IMR-90 (cell line): ENCODE measurements at regions not wholly inside any gene's neighbourhood (a gene's known extent, or its start where the extent isn't known, plus 50 kb on each side); places are given as distances from the start of the nearest gene placed in this dataset.

Experiments used
- ATAC-seq: fragments of 200-7000 bp; cut with Tn5 transposase; 2 replicates; pipeline ENCODE4 v1.9.1; 2020; ENCODE audit warnings: low read depth, mild to moderate bottlenecking, moderate library complexity
- BruUV-seq: library from RNA; stranded (reverse); fragments of 400-500 nt; replicated peaks from 2 replicates; lab custom pipeline; 2021; lab: Mats Ljungman, UMichigan
- CTCF ChIA-PET: fragments of 300-600 bp; formaldehyde crosslinking; extraction: SDS; loops from one replicate; lab custom pipeline; 2021; ENCODE audit warnings: antibody characterized with exemption; lab: Yijun Ruan, JAX
- POLR2A ChIA-PET: fragments of 300-600 bp; sonication (Branson Sonifier 250); formaldehyde crosslinking; loops from one replicate; lab custom pipeline; 2022; ENCODE audit warnings: antibody characterized with exemption; ENCODE audit not compliant: unreplicated experiment; lab: Charles Lee
- DNase-seq: peaks from one replicate; pipeline ENCODE4 v3.0.0; 2013
- H2AFZ ChIP-seq: replicated peaks from 2 replicates; pipeline ENCODE3; 2013; ENCODE audit warnings: low read length, mild to moderate bottlenecking; ENCODE audit not compliant: poor library complexity
- H2AK5ac ChIP-seq: 2 replicates; pipeline ENCODE4 v1.6.1; 2013; ENCODE audit warnings: low read depth, low read length, inconsistent platforms
- H2AK9ac ChIP-seq: replicated peaks from 2 replicates; pipeline ENCODE3; 2013; ENCODE audit warnings: mild to moderate bottlenecking, low read depth, low read length, moderate library complexity; ENCODE audit not compliant: poor library complexity
- H2BK120ac ChIP-seq: 2 replicates; pipeline ENCODE4 v1.6.1; 2013; ENCODE audit warnings: low read depth, low read length, inconsistent platforms
- H2BK15ac ChIP-seq: 3 replicates; pipeline ENCODE4 v1.6.1; 2013; ENCODE audit warnings: low read depth, low read length, inconsistent platforms
- H2BK20ac ChIP-seq: 2 replicates; pipeline ENCODE4 v1.6.1; 2013; ENCODE audit warnings: low read depth, mild to moderate bottlenecking, inconsistent platforms, low read length, moderate library complexity
- H2BK5ac ChIP-seq: 2 replicates; pipeline ENCODE4 v1.6.1; 2013; ENCODE audit warnings: mild to moderate bottlenecking, low read depth, low read length, inconsistent platforms; ENCODE audit not compliant: poor library complexity, severe bottlenecking
- H3K14ac ChIP-seq: replicated peaks from 2 replicates; pipeline ENCODE4 v1.6.1; 2013; ENCODE audit warnings: low read depth, low read length, inconsistent platforms
- H3K18ac ChIP-seq: 2 replicates; pipeline ENCODE4 v1.6.1; 2013; ENCODE audit warnings: low read depth, low read length, control low read depth
- H3K23ac ChIP-seq: 2 replicates; pipeline ENCODE4 v1.6.1; 2013; ENCODE audit warnings: low read depth, low read length, inconsistent platforms
- H3K27ac ChIP-seq: 2 replicates; pipeline ENCODE4 v1.5.1; 2013; ENCODE audit warnings: mild to moderate bottlenecking, control low read depth, low read length; ENCODE audit not compliant: insufficient read depth
- H3K27me3 ChIP-seq: 2 replicates; pipeline ENCODE4 v1.6.1; 2013; ENCODE audit warnings: low read length; ENCODE audit not compliant: control insufficient read depth, insufficient read depth
- H3K36me3 ChIP-seq: 2 replicates; pipeline ENCODE4 v1.6.1; 2013; ENCODE audit warnings: low read length, mixed read lengths; ENCODE audit not compliant: control insufficient read depth, insufficient read depth
- H3K4ac ChIP-seq: 2 replicates; pipeline ENCODE4 v1.6.1; 2013; ENCODE audit warnings: low read depth, low read length, inconsistent platforms
- H3K4me1 ChIP-seq: 2 replicates; pipeline ENCODE4 v1.6.1; 2013; ENCODE audit warnings: low read length, mixed read lengths; ENCODE audit not compliant: control insufficient read depth, insufficient read depth
- H3K4me2 ChIP-seq: 2 replicates; pipeline ENCODE4 v1.6.1; 2013; ENCODE audit warnings: low read depth, mild to moderate bottlenecking, control low read depth, low read length, moderate library complexity
- H3K4me3 ChIP-seq: 2 replicates; pipeline ENCODE4 v1.5.1; 2013; ENCODE audit warnings: low read depth, mild to moderate bottlenecking, control low read depth, low read length, moderate library complexity; ENCODE audit not compliant: insufficient read depth
- H3K56ac ChIP-seq: 2 replicates; pipeline ENCODE4 v1.6.1; 2013; ENCODE audit warnings: low read length, inconsistent platforms; ENCODE audit not compliant: insufficient read depth; ENCODE audit errors: extremely low read depth
- H3K79me1 ChIP-seq, 2 experiments: 2 replicates each; pipeline ENCODE4 v1.6.1; 2013; ENCODE audit warnings: low read length in 2 of 2, inconsistent platforms in 1 of 2, low read depth in 1 of 2
- H3K9ac ChIP-seq: 2 replicates; pipeline ENCODE4 v1.6.1; 2013; ENCODE audit warnings: low read depth, low read length, control low read depth
- H3K9me1 ChIP-seq: 2 replicates; pipeline ENCODE4 v1.6.1; 2013; ENCODE audit warnings: low read length, inconsistent platforms; ENCODE audit not compliant: insufficient read depth
- H3K9me3 ChIP-seq: 2 replicates; pipeline ENCODE4 v1.6.1; 2013; ENCODE audit warnings: low read length; ENCODE audit not compliant: control insufficient read depth, insufficient read depth
- H4K20me1 ChIP-seq: 2 replicates; pipeline ENCODE4 v1.6.1; 2013; ENCODE audit warnings: low read length, inconsistent platforms; ENCODE audit not compliant: insufficient read depth
- H4K5ac ChIP-seq: 2 replicates; pipeline ENCODE4 v1.6.1; 2013; ENCODE audit warnings: mild to moderate bottlenecking, low read depth, low read length, control low read depth
- H4K8ac ChIP-seq, 2 experiments: 2 replicates each; pipeline ENCODE4 v1.6.1; 2013; ENCODE audit warnings: low read depth in 2 of 2, low read length in 2 of 2, control low read depth in 1 of 2, inconsistent platforms in 1 of 2
- H4K91ac ChIP-seq: 2 replicates; pipeline ENCODE4 v1.6.1; 2013; ENCODE audit warnings: low read depth, low read length, inconsistent platforms; ENCODE audit not compliant: insufficient read depth
- SMC3 ChIP-seq: fragments of 150-350 bp; IDR thresholded peaks from 2 replicates; pipeline ENCODE4 v1.6.1; 2016; ENCODE audit warnings: low read depth, mild to moderate bottlenecking, antibody characterized with exemption, low read length, moderate library complexity
- WGBS, 2 experiments: methylation state at CpG; one replicate each; pipeline versions ENCODE4 v1.1.5 to v1.1.7; 2013; ENCODE audit warnings: missing lambda C conversion rate in 2 of 2; ENCODE audit not compliant: insufficient read length in 1 of 2; ENCODE audit errors: extremely low coverage in 2 of 2; 5-methylcytosine and 5-hydroxymethylcytosine counted together
- dilution Hi-C: fragments of 300-500 bp; cut with HindIII; formaldehyde crosslinking; loops from one replicate; pipeline ENCODE4 v1.14.3; 2018; ENCODE audit warnings: low sequenced_read_pairs; ENCODE audit not compliant: unreplicated experiment
- in situ Hi-C: fragments of 300-500 bp; cut with MboI; formaldehyde crosslinking; loops from 3 replicates; pipeline ENCODE4 v1.14.3; 2019; ENCODE audit warnings: low sequenced_read_pairs, inconsistent platforms, mixed read lengths
- intact Hi-C: fragments of 100-400 bp; cut with micrococcal nuclease; formaldehyde crosslinking; loops from 2 replicates; pipeline ENCODE4 v1.10.0; 2022

DNA sequence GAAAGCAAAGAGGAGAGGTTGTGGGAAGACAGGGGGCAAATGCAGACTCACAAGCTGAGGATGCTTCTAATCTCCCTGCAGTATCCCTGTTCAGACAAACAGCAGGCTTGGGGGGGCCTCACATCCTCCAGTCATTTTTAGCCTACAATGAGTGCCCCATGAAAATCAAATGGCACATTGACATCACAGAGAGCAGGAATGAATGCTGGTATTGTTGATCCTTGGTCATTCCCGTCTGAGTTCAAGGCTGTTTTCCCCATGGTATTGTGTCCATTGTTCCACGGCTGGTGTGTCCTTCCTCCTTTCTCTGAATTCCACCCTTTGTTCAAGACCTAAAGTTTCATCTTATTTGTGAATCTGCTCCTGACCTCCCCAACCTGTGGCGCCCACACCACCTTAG is 545.6 kb downstream of the AJAP1 start:
- no peak overlapping the region for H2BK5ac ChIP-seq
- no TSS peak for BruUV-seq
- no peaks in the 10 kb centered on the region for H3K9me1 ChIP-seq
- H2BK15ac ChIP-seq = no peak overlapping the region
- in situ Hi-C loops (no loop called here), dilution Hi-C loops (no loop called here), intact Hi-C loops (no loop called here)
- H2AK5ac ChIP-seq = no peak overlapping the region
- H3K4me2 ChIP-seq = no peak overlapping the region
- WGBS, 2 experiments = 67% methylated on average over 1 of the region's 3 CpGs; no CpG with 5 or more reads in 1 of the 2 experiments
- no peak overlapping the region for H3K14ac ChIP-seq
- ChIA-PET CTCF (no interaction called here), POLR2A (no interaction called here)
- no peak overlapping the region for H2AK9ac ChIP-seq
- DNase-seq = no peak
- peaks cover 36% of the 10 kb centered on the region for H3K9me3 ChIP-seq
- no peak overlapping the region for H3K4me3 ChIP-seq
- no peak overlapping the region for H4K91ac ChIP-seq
- no peaks in the 10 kb centered on the region for H3K4me1 ChIP-seq
- no peak overlapping the region for H3K23ac ChIP-seq
- ATAC-seq = no peak
- H4K8ac ChIP-seq = no peak overlapping the region
- no peaks in the 10 kb centered on the region for H3K36me3 ChIP-seq
- H2BK120ac ChIP-seq = no peak overlapping the region
- no peak for TF ChIP-seq SMC3
- H3K27me3 ChIP-seq = no peaks in the 10 kb centered on the region
- no peak overlapping the region for H4K5ac ChIP-seq
- H2AFZ ChIP-seq = no peak overlapping the region
- no peaks in the 10 kb centered on the region for H3K79me1 ChIP-seq
- H3K18ac ChIP-seq = no peak overlapping the region
- no peak overlapping the region for H3K56ac ChIP-seq
- no peak overlapping the region for H3K9ac ChIP-seq
- no peaks in the 10 kb centered on the region for H4K20me1 ChIP-seq
- H2BK20ac ChIP-seq = no peak overlapping the region
- no peak overlapping the region for H3K27ac ChIP-seq
- no peak overlapping the region for H3K4ac ChIP-seq
